B cell (primary cell): ENCODE measurements at regions not wholly inside any gene's neighbourhood (a gene's known extent, or its start where the extent isn't known, plus 50 kb on each side); places are given as distances from the start of the nearest gene placed in this dataset.

Experiments
- CTCF ChIP-seq: fragments of 200-600 bp; IDR thresholded peaks from one replicate; pipeline ENCODE4 v1.8.0; 2022; ENCODE audit warnings: antibody characterized with exemption, mild to moderate bottlenecking
- EZH2 ChIP-seq: IDR thresholded peaks from 2 replicates; pipeline ENCODE4 v1.6.1; 2012; ENCODE audit warnings: borderline replicate concordance, low read depth, mild to moderate bottlenecking, moderate library complexity, low read length; ENCODE audit not compliant: insufficient read depth, poor library complexity, severe bottlenecking

- TF ChIP-seq CTCF: no peak
- TF ChIP-seq EZH2: no peak
Observed at GRCh38 chr9:87245271-87245670, 252.4 kb upstream of the DAPK1 start.
